ENCODE measurements at regions not wholly inside any gene's neighbourhood (a gene's known extent, or its start where the extent isn't known, plus 50 kb on each side); places are given as distances from the start of the nearest gene placed in this dataset.

- H3K9me3 ChIP-seq (ENCODE audit: low read length) = no peaks in the 10 kb centered on the region
Measured at GRCh38 chr10:4068629-4069028, 283.6 kb upstream of the KLF6 start.

GRCh38 chr10:4067931-4068561 lies 283.0 kb upstream of the KLF6 start:
- Histone ChIP-seq H3K36me3 (ENCODE audit: insufficient read depth, low read length) (no peaks in the 10 kb centered on the region), H3K4me1 (ENCODE audit: insufficient read depth, low read length) (no peaks in the 10 kb centered on the region), H3K9me3 (ENCODE audit: low read length) (no peaks in the 10 kb centered on the region), H2AFZ (ENCODE audit: low read depth, low read length) (no peak overlapping the region), H3K4me3 (ENCODE audit: low read length) (no peak overlapping the region), H3K27me3 (ENCODE audit: insufficient read depth, low read length) (no peaks in the 10 kb centered on the region)

More at GRCh38 chr10:4068629-4069028, 283.6 kb upstream of the KLF6 start:
- no peak overlapping the region for H3K4me3 ChIP-seq (ENCODE audit: low read length)
- no peaks in the 10 kb centered on the region for H3K27me3 ChIP-seq (ENCODE audit: insufficient read depth, low read length)
- H3K36me3 ChIP-seq (ENCODE audit: insufficient read depth, low read length) = no peaks in the 10 kb centered on the region
- no peaks in the 10 kb centered on the region for H3K4me1 ChIP-seq (ENCODE audit: insufficient read depth, low read length)
- no peak overlapping the region for H2AFZ ChIP-seq (ENCODE audit: low read depth, low read length)

GRCh38 chr10:4067531-4067930 lies 282.5 kb upstream of the KLF6 start:
- no peak overlapping the region for H3K4me3 ChIP-seq (ENCODE audit: low read length)
- H3K27me3 ChIP-seq (ENCODE audit: insufficient read depth, low read length) = no peaks in the 10 kb centered on the region

GRCh38 chr10:4066581-4067390 lies 281.8 kb upstream of the KLF6 start:
- Histone ChIP-seq H3K4me3 (ENCODE audit: low read length) (no peak overlapping the region), H2AFZ (ENCODE audit: low read depth, low read length) (no peak overlapping the region), H3K36me3 (ENCODE audit: insufficient read depth, low read length) (no peaks in the 10 kb centered on the region), H3K4me1 (ENCODE audit: insufficient read depth, low read length) (no peaks in the 10 kb centered on the region), H3K27me3 (ENCODE audit: insufficient read depth, low read length) (no peaks in the 10 kb centered on the region), H3K9me3 (ENCODE audit: low read length) (no peaks in the 10 kb centered on the region)

More at GRCh38 chr10:4067531-4067930, 282.5 kb upstream of the KLF6 start:
- H2AFZ ChIP-seq (ENCODE audit: low read depth, low read length) = no peak overlapping the region
- no peaks in the 10 kb centered on the region for H3K9me3 ChIP-seq (ENCODE audit: low read length)
- H3K4me1 ChIP-seq (ENCODE audit: insufficient read depth, low read length) = no peaks in the 10 kb centered on the region
- H3K36me3 ChIP-seq (ENCODE audit: insufficient read depth, low read length) = no peaks in the 10 kb centered on the region

GRCh38 chr10:4064489-4064888 lies 279.5 kb upstream of the KLF6 start:
- Histone ChIP-seq H3K4me1 (ENCODE audit: insufficient read depth, low read length) (no peaks in the 10 kb centered on the region), H3K27me3 (ENCODE audit: insufficient read depth, low read length) (no peaks in the 10 kb centered on the region), H3K36me3 (ENCODE audit: insufficient read depth, low read length) (no peaks in the 10 kb centered on the region), H3K9me3 (ENCODE audit: low read length) (no peaks in the 10 kb centered on the region), H3K4me3 (ENCODE audit: low read length) (no peak overlapping the region), H2AFZ (ENCODE audit: low read depth, low read length) (no peak overlapping the region)

- no peaks in the 10 kb centered on the region for H3K4me1 ChIP-seq (ENCODE audit: insufficient read depth, low read length)
- H3K4me3 ChIP-seq (ENCODE audit: low read length) = no peak overlapping the region
- H2AFZ ChIP-seq (ENCODE audit: low read depth, low read length) = no peak overlapping the region
- no peaks in the 10 kb centered on the region for H3K27me3 ChIP-seq (ENCODE audit: insufficient read depth, low read length)
- H3K9me3 ChIP-seq (ENCODE audit: low read length) = no peaks in the 10 kb centered on the region
- no peaks in the 10 kb centered on the region for H3K36me3 ChIP-seq (ENCODE audit: insufficient read depth, low read length)
Measured at GRCh38 chr10:4063717-4064116, 278.7 kb upstream of the KLF6 start.

- H3K4me3 ChIP-seq (ENCODE audit: low read length) = no peak overlapping the region
- H3K4me1 ChIP-seq (ENCODE audit: insufficient read depth, low read length) = no peaks in the 10 kb centered on the region
- no peaks in the 10 kb centered on the region for H3K9me3 ChIP-seq (ENCODE audit: low read length)
- no peak overlapping the region for H2AFZ ChIP-seq (ENCODE audit: low read depth, low read length)
- H3K27me3 ChIP-seq (ENCODE audit: insufficient read depth, low read length) = no peaks in the 10 kb centered on the region
- H3K36me3 ChIP-seq (ENCODE audit: insufficient read depth, low read length) = no peaks in the 10 kb centered on the region
Measured at GRCh38 chr10:4062751-4063150, 277.7 kb upstream of the KLF6 start.

- H2AFZ ChIP-seq (ENCODE audit: low read depth, low read length) = no peak overlapping the region
- no peak overlapping the region for H3K4me3 ChIP-seq (ENCODE audit: low read length)
- H3K4me1 ChIP-seq (ENCODE audit: insufficient read depth, low read length) = no peaks in the 10 kb centered on the region
- no peaks in the 10 kb centered on the region for H3K9me3 ChIP-seq (ENCODE audit: low read length)
- H3K27me3 ChIP-seq (ENCODE audit: insufficient read depth, low read length) = no peaks in the 10 kb centered on the region
- H3K36me3 ChIP-seq (ENCODE audit: insufficient read depth, low read length) = no peaks in the 10 kb centered on the region
Measured at GRCh38 chr10:4062072-4062471, 277.1 kb upstream of the KLF6 start.

- Histone ChIP-seq H2AFZ (ENCODE audit: low read depth, low read length) (no peak overlapping the region), H3K4me3 (ENCODE audit: low read length) (no peak overlapping the region), H3K36me3 (ENCODE audit: insufficient read depth, low read length) (no peaks in the 10 kb centered on the region), H3K27me3 (ENCODE audit: insufficient read depth, low read length) (no peaks in the 10 kb centered on the region), H3K4me1 (ENCODE audit: insufficient read depth, low read length) (no peaks in the 10 kb centered on the region), H3K9me3 (ENCODE audit: low read length) (no peaks in the 10 kb centered on the region)
Measured at GRCh38 chr10:4061441-4061951, 276.5 kb upstream of the KLF6 start.

GRCh38 chr10:4059471-4060138 lies 274.6 kb upstream of the KLF6 start:
- Histone ChIP-seq H3K9me3 (ENCODE audit: low read length) (no peaks in the 10 kb centered on the region), H3K36me3 (ENCODE audit: insufficient read depth, low read length) (no peaks in the 10 kb centered on the region), H3K27me3 (ENCODE audit: insufficient read depth, low read length) (no peaks in the 10 kb centered on the region), H3K4me1 (ENCODE audit: insufficient read depth, low read length) (no peaks in the 10 kb centered on the region), H3K4me3 (ENCODE audit: low read length) (no peak overlapping the region), H2AFZ (ENCODE audit: low read depth, low read length) (no peak overlapping the region)

- Histone ChIP-seq H3K27me3 (ENCODE audit: insufficient read depth, low read length) (no peaks in the 10 kb centered on the region), H3K9me3 (ENCODE audit: low read length) (no peaks in the 10 kb centered on the region), H2AFZ (ENCODE audit: low read depth, low read length) (no peak overlapping the region), H3K36me3 (ENCODE audit: insufficient read depth, low read length) (no peaks in the 10 kb centered on the region), H3K4me3 (ENCODE audit: low read length) (no peak overlapping the region), H3K4me1 (ENCODE audit: insufficient read depth, low read length) (no peaks in the 10 kb centered on the region)
Measured at GRCh38 chr10:4058514-4059029, 273.6 kb upstream of the KLF6 start.

GRCh38 chr10:4057725-4058513 lies 272.9 kb upstream of the KLF6 start:
- H2AFZ ChIP-seq (ENCODE audit: low read depth, low read length) = no peak overlapping the region
- H3K36me3 ChIP-seq (ENCODE audit: insufficient read depth, low read length) = no peaks in the 10 kb centered on the region
- H3K4me1 ChIP-seq (ENCODE audit: insufficient read depth, low read length) = no peaks in the 10 kb centered on the region
- no peaks in the 10 kb centered on the region for H3K9me3 ChIP-seq (ENCODE audit: low read length)
- no peak overlapping the region for H3K4me3 ChIP-seq (ENCODE audit: low read length)
- no peaks in the 10 kb centered on the region for H3K27me3 ChIP-seq (ENCODE audit: insufficient read depth, low read length)
